AG10803 (cell line): ENCODE measurements at regions not wholly inside any gene's neighbourhood (a gene's known extent, or its start where the extent isn't known, plus 50 kb on each side); places are given as distances from the start of the nearest gene placed in this dataset.

Source experiments
- DNase-seq: peaks from one replicate; pipeline ENCODE4 v3.0.0; 2010; ENCODE audit warnings: low read depth
- H3K4me3 ChIP-seq: 2 replicates; pipeline ENCODE4 v1.5.1; 2011; ENCODE audit warnings: mild to moderate bottlenecking, low read length, control low read depth
- TF ChIP-seq, protein P1 (sequence below): conservative IDR thresholded peaks from 2 replicates; pipeline ENCODE4 v1.5.1; 2011; ENCODE audit warnings: mild to moderate bottlenecking, low read length, control low read depth, inconsistent platforms

DNA sequence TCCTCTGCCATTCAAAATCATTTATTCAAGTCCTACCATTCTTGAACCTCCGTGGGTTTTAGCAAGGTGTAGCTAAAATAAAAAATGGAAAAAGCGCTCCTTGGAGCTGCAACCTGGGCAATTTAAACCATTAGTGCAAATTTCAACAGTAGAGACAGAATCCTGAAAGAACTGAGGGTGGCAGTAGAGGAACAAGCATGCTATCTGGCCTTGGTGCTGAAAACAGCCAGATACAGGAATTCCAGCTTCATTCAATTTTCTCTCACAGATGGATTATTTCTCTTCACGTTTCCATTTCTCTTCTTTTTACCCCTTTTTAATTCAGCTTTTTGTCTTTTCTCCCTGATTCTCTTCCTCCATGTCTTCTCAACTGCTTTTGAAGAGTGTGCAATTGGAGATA is 77.7 kb downstream of the OTUD1 start:
- peak; percentile 17 for DNase-seq
- no peak overlapping the region for H3K4me3 ChIP-seq
- TF ChIP-seq, protein P1, sequence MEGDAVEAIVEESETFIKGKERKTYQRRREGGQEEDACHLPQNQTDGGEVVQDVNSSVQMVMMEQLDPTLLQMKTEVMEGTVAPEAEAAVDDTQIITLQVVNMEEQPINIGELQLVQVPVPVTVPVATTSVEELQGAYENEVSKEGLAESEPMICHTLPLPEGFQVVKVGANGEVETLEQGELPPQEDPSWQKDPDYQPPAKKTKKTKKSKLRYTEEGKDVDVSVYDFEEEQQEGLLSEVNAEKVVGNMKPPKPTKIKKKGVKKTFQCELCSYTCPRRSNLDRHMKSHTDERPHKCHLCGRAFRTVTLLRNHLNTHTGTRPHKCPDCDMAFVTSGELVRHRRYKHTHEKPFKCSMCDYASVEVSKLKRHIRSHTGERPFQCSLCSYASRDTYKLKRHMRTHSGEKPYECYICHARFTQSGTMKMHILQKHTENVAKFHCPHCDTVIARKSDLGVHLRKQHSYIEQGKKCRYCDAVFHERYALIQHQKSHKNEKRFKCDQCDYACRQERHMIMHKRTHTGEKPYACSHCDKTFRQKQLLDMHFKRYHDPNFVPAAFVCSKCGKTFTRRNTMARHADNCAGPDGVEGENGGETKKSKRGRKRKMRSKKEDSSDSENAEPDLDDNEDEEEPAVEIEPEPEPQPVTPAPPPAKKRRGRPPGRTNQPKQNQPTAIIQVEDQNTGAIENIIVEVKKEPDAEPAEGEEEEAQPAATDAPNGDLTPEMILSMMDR = peak; percentile 57

DNA sequence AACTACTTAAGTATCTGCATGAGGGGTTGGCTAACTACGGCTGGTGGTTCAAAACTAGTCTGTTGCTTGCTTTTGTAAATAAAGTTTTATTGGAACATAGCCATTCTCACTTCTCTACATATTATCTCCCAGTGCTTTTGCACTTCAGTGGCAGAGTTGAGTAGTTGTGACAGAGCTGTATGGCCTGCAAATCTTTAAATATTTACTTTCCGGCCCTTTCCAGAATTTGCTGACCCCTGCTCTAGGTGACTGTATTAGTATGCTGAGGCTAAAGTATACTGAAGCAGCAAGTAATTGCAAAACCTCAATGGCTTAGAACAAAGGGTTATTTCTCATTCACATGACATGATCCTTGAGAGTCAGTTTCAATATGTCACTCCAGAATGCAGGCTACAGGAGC is 78.3 kb downstream of the OTUD1 start:
- TF ChIP-seq, protein P1 = no peak
- no peak overlapping the region for H3K4me3 ChIP-seq
- no peak for DNase-seq

DNA sequence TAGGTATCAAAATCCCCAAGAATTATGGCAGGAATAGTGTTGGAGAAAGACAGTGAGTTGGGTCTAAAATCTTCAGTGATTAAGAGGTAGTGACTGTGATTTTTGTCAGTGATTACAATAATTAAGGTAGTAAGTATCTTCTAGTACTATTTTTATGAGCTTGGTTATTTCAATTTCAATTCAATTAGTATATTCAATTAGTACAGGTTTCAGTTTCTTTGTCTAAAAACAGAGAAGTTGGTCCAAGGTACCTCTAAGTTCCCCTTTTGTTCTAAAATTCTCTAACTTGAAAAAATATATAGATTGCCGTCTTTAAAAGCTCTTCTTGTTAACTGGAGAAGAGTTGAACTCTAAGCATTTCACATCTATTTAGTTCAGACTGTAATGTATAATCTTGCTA is 82.9 kb downstream of the OTUD1 start:
- TF ChIP-seq, protein P1 = no peak
- no peak overlapping the region for H3K4me3 ChIP-seq
- no peak for DNase-seq

DNA sequence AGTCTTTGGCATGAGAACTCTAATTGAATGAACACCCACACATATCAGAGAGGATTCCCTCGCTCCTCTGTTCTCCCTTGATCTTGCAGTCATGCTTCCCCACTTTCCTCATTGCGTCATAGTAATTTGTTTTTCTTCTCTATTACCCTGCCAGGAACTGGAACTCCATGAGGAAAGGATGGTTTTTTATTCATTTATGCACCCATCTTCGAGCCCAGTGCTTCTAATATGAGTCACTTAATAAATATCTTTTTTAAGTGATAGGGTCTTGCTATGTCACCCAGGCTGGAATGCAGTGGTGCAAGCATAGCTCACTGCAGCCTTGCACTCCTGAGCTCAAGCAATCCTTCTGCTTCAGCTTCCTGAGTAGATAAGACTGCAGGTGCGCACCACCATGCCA is 83.5 kb downstream of the OTUD1 start:
- DNase-seq = no peak
- TF ChIP-seq, protein P1 = no peak
- no peak overlapping the region for H3K4me3 ChIP-seq

DNA sequence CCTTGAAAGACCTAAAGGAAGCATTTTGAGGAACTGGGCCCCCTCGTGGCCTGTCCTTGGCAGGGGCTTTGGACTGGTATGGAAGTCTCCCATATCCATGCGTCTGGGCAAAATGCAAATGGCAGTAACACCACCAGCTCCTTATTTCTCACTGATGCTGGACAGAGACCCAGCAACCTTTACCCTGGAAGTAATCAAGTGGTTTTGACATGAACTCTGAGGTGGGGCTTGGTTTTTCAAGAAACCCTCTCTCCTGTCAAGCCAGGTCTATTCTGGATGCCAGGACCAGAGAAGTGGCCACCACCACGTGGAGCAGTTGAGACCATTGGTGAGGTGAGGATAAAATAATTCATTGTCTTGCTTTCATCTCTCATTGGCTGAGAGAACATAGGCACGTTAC is 84.4 kb downstream of the OTUD1 start:
- H3K4me3 ChIP-seq = no peak overlapping the region
- DNase-seq = no peak
- TF ChIP-seq, protein P1 = no peak

DNA sequence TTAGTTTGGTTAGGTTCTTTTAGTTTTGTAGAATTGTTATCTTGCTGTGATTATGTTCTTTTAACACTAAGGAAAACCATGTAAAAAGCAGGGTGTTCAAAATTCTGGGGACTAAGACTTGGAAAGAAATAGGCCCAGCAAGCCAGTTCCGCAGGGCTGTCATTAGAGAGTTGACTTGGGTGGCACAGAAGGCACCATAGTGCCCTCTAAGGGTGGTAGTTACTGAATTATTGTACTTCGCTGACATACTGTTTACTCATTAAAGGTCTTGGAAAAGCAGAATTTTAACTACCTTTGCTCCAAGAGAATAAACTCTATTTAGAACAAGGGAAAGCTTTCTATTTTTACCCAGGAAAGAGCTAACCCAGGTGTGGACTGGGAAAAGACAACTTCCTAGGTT is 86.5 kb downstream of the OTUD1 start:
- H3K4me3 ChIP-seq = no peak overlapping the region
- TF ChIP-seq, protein P1 = peak; percentile 51
- DNase-seq = peak; percentile 37

DNA sequence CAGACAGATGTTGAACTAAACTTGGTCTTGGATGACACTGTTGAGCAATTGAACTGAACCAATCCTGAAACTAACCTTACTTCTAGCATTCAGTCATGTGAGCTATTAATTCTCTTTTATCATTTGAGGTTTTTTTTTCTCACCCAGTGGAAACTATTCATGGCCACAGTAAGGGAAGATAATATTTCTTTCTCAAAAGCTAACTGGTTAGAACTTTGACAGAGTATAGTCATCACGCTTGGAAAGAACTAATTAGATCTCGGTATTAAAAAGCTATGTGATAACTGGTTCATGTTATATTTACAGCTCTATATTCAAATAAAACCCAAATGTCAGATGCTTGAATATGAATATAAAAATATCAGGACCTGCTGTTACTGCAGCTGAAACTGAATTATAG is 89.5 kb downstream of the OTUD1 start:
- no peak for DNase-seq
- no peak overlapping the region for H3K4me3 ChIP-seq
- TF ChIP-seq, protein P1 = no peak
